ENCODE measurements at regions not wholly inside any gene's neighbourhood (a gene's known extent, or its start where the extent isn't known, plus 50 kb on each side); places are given as distances from the start of the nearest gene placed in this dataset.

- TF ChIP-seq CTCF (conservative IDR thresholded peaks at IDR 0.05; ENCODE audit: low read depth, low read length) (no peak), EZH2phosphoT487 (IDR thresholded peaks at IDR 0.05; ENCODE audit: borderline replicate concordance, low read length) (no peak)
These were observed 86.9 kb upstream of the PITRM1 start for GRCh38 chr10:3259499-3259898.

All from PC-3 (cell line).